GM12874 (cell line): ENCODE measurements at regions not wholly inside any gene's neighbourhood (a gene's known extent, or its start where the extent isn't known, plus 50 kb on each side); places are given as distances from the start of the nearest gene placed in this dataset.

Experiments
- TF ChIP-seq, protein P1 (sequence below): IDR thresholded peaks from 2 replicates; pipeline ENCODE4 v1.5.1; 2011; ENCODE audit warnings: low read depth, mild to moderate bottlenecking, control low read depth, low read length, moderate library complexity; ENCODE audit not compliant: insufficient read depth

DNA sequence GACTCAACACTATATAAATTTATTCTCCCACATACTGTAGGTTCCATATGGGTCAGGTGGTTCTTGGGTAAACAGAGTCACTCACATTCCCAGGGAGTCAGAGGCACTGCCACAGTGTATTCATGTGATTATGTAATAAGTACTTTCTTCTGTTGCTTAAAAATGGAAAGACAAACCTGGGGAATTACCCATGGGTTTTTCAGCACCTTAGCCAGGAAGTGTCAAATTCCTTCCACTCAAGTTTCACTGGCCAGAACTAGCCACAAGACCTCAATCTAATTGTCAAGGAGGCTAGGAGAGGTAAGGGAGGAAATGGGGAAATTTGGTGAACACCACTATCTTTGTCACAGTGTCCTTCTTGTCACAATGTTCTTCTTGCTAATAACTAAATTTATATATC lies 333.2 kb upstream of the MDGA2 start:
- TF ChIP-seq, protein P1, sequence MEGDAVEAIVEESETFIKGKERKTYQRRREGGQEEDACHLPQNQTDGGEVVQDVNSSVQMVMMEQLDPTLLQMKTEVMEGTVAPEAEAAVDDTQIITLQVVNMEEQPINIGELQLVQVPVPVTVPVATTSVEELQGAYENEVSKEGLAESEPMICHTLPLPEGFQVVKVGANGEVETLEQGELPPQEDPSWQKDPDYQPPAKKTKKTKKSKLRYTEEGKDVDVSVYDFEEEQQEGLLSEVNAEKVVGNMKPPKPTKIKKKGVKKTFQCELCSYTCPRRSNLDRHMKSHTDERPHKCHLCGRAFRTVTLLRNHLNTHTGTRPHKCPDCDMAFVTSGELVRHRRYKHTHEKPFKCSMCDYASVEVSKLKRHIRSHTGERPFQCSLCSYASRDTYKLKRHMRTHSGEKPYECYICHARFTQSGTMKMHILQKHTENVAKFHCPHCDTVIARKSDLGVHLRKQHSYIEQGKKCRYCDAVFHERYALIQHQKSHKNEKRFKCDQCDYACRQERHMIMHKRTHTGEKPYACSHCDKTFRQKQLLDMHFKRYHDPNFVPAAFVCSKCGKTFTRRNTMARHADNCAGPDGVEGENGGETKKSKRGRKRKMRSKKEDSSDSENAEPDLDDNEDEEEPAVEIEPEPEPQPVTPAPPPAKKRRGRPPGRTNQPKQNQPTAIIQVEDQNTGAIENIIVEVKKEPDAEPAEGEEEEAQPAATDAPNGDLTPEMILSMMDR = no peak

GRCh38 chr14:48005986-48006385 lies 330.6 kb upstream of the MDGA2 start:
- TF ChIP-seq, protein P1 = no peak

DNA sequence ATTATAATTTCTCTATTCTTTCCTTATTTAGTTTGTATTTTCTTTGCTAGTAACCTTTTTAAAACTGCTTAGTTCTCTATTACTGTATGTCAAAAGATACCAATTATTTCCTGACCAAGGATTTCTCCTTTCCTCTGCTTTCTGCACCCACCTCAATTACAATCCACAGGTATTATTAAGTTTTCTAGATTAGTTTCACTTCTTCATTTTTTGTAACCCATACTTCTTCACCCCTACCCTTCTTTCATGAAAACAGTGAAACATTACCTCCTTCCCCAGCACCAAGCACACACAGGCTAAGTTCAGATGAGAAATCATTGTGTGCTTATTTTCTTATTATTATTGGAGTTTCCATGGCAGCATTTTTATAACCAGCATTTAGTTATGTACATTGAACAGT lies 318.5 kb upstream of the MDGA2 start:
- TF ChIP-seq, protein P1 = no peak

DNA sequence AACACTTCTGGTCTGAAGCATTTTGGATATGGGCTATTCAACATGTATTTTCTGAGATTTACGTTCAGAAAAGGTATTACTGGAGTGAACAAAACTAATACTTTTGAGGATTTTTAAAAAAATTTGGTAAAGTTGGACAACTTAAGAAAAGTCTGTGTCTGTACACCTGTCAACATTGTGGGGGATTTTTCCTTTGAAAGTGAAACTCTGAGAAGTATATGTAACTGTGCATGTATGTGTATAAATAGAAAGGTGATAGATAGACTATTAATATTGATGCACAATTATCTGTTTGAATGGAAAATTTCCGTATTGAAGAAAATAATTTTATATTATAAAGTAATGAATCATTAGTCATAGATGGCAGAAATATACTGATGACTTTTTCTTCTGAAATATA lies 312.8 kb upstream of the MDGA2 start:
- TF ChIP-seq, protein P1 = no peak

GRCh38 chr14:47978871-47979270 lies 303.5 kb upstream of the MDGA2 start:
- TF ChIP-seq, protein P1 = no peak

DNA sequence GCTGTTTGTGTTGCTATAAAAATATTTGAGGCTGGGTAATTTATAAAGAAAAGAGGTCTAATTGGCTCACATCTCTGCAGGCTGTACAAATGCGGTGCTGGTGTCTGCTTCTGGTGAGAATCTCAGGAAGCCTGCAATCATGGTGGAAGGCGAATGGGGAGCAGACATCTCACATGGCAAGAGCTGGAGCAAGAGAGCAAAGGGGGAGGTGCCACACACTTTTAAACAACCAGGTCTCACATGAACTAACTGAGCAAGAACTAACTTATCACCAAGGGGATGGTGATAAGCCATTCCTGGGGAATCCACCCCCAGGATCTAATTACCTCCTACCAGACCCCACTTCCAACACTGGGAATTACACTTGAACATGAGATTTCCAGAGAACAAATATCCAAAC lies 300.7 kb upstream of the MDGA2 start:
- TF ChIP-seq, protein P1 = no peak

DNA sequence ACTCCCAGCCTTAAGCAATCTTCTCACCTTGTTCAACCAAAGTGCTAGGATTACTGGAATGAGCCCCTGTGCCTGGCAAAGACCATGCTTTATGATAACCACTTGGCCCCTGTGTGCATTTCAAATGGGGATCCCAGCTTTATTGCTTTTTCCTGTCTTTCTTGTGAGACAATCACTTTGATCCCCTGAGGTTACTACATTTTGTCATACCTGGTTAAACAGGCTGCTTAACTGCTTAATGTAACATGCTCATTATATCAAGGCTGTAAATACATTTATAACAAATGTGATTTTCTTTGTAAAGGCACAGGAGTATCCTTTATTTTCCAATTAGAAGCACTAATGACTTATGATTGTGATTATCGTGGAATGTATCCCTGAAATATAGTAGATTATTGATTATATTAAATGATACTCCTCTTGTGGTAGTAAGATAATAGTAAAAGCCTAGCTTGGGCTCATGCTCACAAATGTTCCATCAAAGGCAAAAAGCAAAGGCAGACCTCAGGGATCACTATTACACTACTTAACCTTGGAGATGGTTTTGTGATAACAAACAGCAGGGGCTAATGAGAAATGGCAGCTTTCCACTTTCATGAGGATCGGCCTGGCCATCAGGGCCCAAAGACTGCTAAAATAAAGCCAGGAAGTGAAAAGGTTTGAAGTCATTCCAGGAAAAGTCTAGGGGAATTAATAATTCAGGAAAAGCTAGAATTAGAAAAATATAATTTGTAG lies 290.8 kb upstream of the MDGA2 start:
- TF ChIP-seq, protein P1 = no peak
